PFSK-1 (cell line): ENCODE measurements at regions not wholly inside any gene's neighbourhood (a gene's known extent, or its start where the extent isn't known, plus 50 kb on each side); places are given as distances from the start of the nearest gene placed in this dataset.

Experiments used
- FOXP2 ChIP-seq: optimal IDR thresholded peaks from 2 replicates; pipeline ENCODE3; 2011; ENCODE audit warnings: borderline replicate concordance, control low read depth, inconsistent platforms; ENCODE audit not compliant: insufficient read depth; ENCODE audit errors: extremely low read length, extremely low read depth
- POLR2AphosphoS5 ChIP-seq: IDR thresholded peaks from 2 replicates; pipeline ENCODE4 v1.6.1; 2012; ENCODE audit warnings: low read depth, mild to moderate bottlenecking, control low read depth, low read length, moderate library complexity
- REST ChIP-seq, 2 experiments: IDR thresholded peaks; 2 replicates each; pipeline versions ENCODE4 v1.6.1 to v1.8.0; 2011 to 2012; ENCODE audit warnings: low read depth in 2 of 2, low read length in 2 of 2, control low read depth in 1 of 2, inconsistent platforms in 1 of 2, mild to moderate bottlenecking in 1 of 2, moderate library complexity in 1 of 2; ENCODE audit not compliant: insufficient read depth in 1 of 2
- SIN3A ChIP-seq: IDR thresholded peaks from 2 replicates; pipeline ENCODE4 v1.6.1; 2012; ENCODE audit warnings: mild to moderate bottlenecking, low read length, moderate library complexity, borderline replicate concordance; ENCODE audit not compliant: insufficient read depth
- TAF1 ChIP-seq: IDR thresholded peaks from 2 replicates; pipeline ENCODE4 v1.6.1; 2012; ENCODE audit warnings: low read length, control low read depth, borderline replicate concordance; ENCODE audit not compliant: insufficient read depth

- no peak for TF ChIP-seq POLR2AphosphoS5
- TF ChIP-seq SIN3A, result no peak
Observed at GRCh38 chr10:124236816-124237215, 143.4 kb upstream of the CHST15 start.

- TF ChIP-seq POLR2AphosphoS5 (no peak), TAF1 (no peak), SIN3A (no peak), FOXP2 (no peak), REST (IDR thresholded peaks at IDR 0.05; ENCODE audit: insufficient read depth in 1 of 2, low read depth in 2 of 2, low read length in 2 of 2) (no peak)
Observed at GRCh38 chr10:124236136-124236535, 142.7 kb upstream of the CHST15 start.

GRCh38 chr10:124235232-124235631 lies 141.8 kb upstream of the CHST15 start:
- TF ChIP-seq SIN3A (no peak), REST (IDR thresholded peaks at IDR 0.05; ENCODE audit: insufficient read depth in 1 of 2, low read depth in 2 of 2, low read length in 2 of 2) (no peak), FOXP2 (no peak), TAF1 (no peak), POLR2AphosphoS5 (no peak)

- TF ChIP-seq POLR2AphosphoS5 (no peak), SIN3A (no peak), REST (IDR thresholded peaks at IDR 0.05; ENCODE audit: insufficient read depth in 1 of 2, low read depth in 2 of 2, low read length in 2 of 2) (no peak), FOXP2 (no peak), TAF1 (no peak)
Observed at GRCh38 chr10:124233546-124234138, 140.2 kb upstream of the CHST15 start.

GRCh38 chr10:124232686-124233545 lies 139.5 kb upstream of the CHST15 start:
- TF ChIP-seq SIN3A (no peak), TAF1 (no peak), POLR2AphosphoS5 (no peak), REST (IDR thresholded peaks at IDR 0.05; ENCODE audit: insufficient read depth in 1 of 2, low read depth in 2 of 2, low read length in 2 of 2) (no peak)
